MM.1S (cell line): ENCODE measurements at regions not wholly inside any gene's neighbourhood (a gene's known extent, or its start where the extent isn't known, plus 50 kb on each side); places are given as distances from the start of the nearest gene placed in this dataset.

Source experiments
- DNase-seq: peaks from one replicate; pipeline ENCODE4 v3.0.0-alpha.2; 2015
- H2AFZ ChIP-seq: fragments of 300-600 bp; sonication (generic); 2 replicates; pipeline ENCODE4 v1.6.0; 2016; ENCODE audit warnings: antibody characterized with exemption, low read length
- H3F3A ChIP-seq: fragments of 300-600 bp; sonication (generic); 2 replicates; pipeline ENCODE4 v1.6.1; 2016; ENCODE audit warnings: mild to moderate bottlenecking, antibody characterized with exemption, low read length, moderate library complexity, mixed read lengths; ENCODE audit not compliant: insufficient read depth
- H3K27ac ChIP-seq: fragments of 300-600 bp; sonication (generic); 2 replicates; pipeline ENCODE4 v1.5.1; 2016; ENCODE audit warnings: mild to moderate bottlenecking, low read length
- H3K27me3 ChIP-seq: fragments of 300-600 bp; sonication (generic); replicated peaks from 2 replicates; pipeline ENCODE4 v1.6.0; 2016; ENCODE audit warnings: low read length; ENCODE audit not compliant: insufficient read depth
- H3K36me3 ChIP-seq: fragments of 300-600 bp; sonication (generic); replicated peaks from 2 replicates; pipeline ENCODE4 v1.6.1; 2016; ENCODE audit warnings: mild to moderate bottlenecking, low read length, mixed read lengths; ENCODE audit not compliant: insufficient read depth
- H3K4me1 ChIP-seq: fragments of 300-600 bp; sonication (generic); 2 replicates; pipeline ENCODE4 v1.6.1; 2016; ENCODE audit warnings: low read length, mixed read lengths
- H3K4me2 ChIP-seq: fragments of 300-600 bp; sonication (generic); 2 replicates; pipeline ENCODE4 v1.6.0; 2016; ENCODE audit warnings: low read depth, low read length
- H3K4me3 ChIP-seq: fragments of 300-600 bp; sonication (generic); 2 replicates; pipeline ENCODE4 v1.5.1; 2016; ENCODE audit warnings: low read length, mixed read lengths
- H3K79me2 ChIP-seq: fragments of 300-600 bp; sonication (generic); 2 replicates; pipeline ENCODE4 v1.6.1; 2016; ENCODE audit warnings: mixed run types, low read length, mixed read lengths
- H3K9ac ChIP-seq: fragments of 300-600 bp; sonication (generic); 2 replicates; pipeline ENCODE4 v1.6.1; 2016; ENCODE audit warnings: low read length, mixed read lengths
- H3K9me2 ChIP-seq: fragments of 300-600 bp; sonication (generic); replicated peaks from 2 replicates; pipeline ENCODE4 v1.6.1; 2016; ENCODE audit warnings: mild to moderate bottlenecking, low read length, mixed read lengths; ENCODE audit not compliant: insufficient read depth
- H3K9me3 ChIP-seq: fragments of 300-600 bp; sonication (generic); replicated peaks from 2 replicates; pipeline ENCODE4 v1.6.1; 2016; ENCODE audit warnings: mild to moderate bottlenecking, low read length, mixed read lengths; ENCODE audit not compliant: insufficient read depth
- H4K20me1 ChIP-seq: fragments of 300-600 bp; sonication (generic); 2 replicates; pipeline ENCODE4 v1.6.1; 2016; ENCODE audit warnings: mild to moderate bottlenecking, low read length, moderate library complexity, mixed read lengths; ENCODE audit not compliant: insufficient read depth
- CTCF ChIP-seq: fragments of 300-600 bp; sonication (generic); IDR thresholded peaks from 2 replicates; pipeline ENCODE4 v1.5.1; 2016; ENCODE audit warnings: antibody characterized with exemption, low read length, mixed read lengths
- EZH2 ChIP-seq: fragments of 300-600 bp; sonication (generic); optimal IDR thresholded peaks from 2 replicates; pipeline ENCODE3; 2017; ENCODE audit warnings: low read depth, mild to moderate bottlenecking, antibody characterized with exemption, low read length, mixed read lengths
- EZH2phosphoT487 ChIP-seq: fragments of 300-600 bp; sonication (generic); IDR thresholded peaks from 2 replicates; pipeline ENCODE4 v1.6.1; 2018; ENCODE audit warnings: antibody characterized with exemption, low read length

DNA sequence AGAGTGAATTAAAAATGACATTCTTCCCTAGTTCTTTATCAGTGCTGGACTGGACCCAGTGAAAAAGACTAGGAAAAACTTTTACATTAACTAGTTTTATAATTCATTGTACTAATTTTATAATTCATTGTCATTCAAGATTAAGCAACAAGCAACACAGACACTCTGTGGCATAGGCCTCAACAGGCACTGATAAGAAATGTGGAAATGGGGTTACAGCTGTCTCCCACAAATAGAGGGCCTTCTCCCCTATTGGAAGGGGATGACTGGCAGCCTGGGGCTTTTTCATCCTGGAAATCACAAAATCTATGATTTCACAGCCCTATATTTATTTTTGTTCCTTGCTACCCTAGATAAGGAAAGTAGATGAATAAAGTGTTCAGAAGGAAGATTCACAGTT lies 370.6 kb downstream of the GBE1 start:
- no peaks in the 10 kb centered on the region for H3K27me3 ChIP-seq
- H3K79me2 ChIP-seq: no peaks in the 10 kb centered on the region
- H3K4me1 ChIP-seq: no peaks in the 10 kb centered on the region
- no peak overlapping the region for H2AFZ ChIP-seq
- H3K27ac ChIP-seq: no peak overlapping the region
- H3K9ac ChIP-seq: no peak overlapping the region
- H3K4me2 ChIP-seq: no peak overlapping the region
- DNase-seq: no peak
- H4K20me1 ChIP-seq: no peaks in the 10 kb centered on the region
- H3K4me3 ChIP-seq: no peak overlapping the region
- TF ChIP-seq CTCF (no peak), EZH2phosphoT487 (no peak), EZH2 (no peak)
- H3K9me2 ChIP-seq: no peaks in the 10 kb centered on the region
- H3K36me3 ChIP-seq: no peaks in the 10 kb centered on the region
- no peaks in the 10 kb centered on the region for H3K9me3 ChIP-seq
- H3F3A ChIP-seq: no peaks in the 10 kb centered on the region

GRCh38 chr3:81388191-81388590 lies 373.3 kb downstream of the GBE1 start:
- no peaks in the 10 kb centered on the region for H3F3A ChIP-seq
- no peak overlapping the region for H3K4me2 ChIP-seq
- no peak overlapping the region for H2AFZ ChIP-seq
- no peaks in the 10 kb centered on the region for H3K9me3 ChIP-seq
- H3K79me2 ChIP-seq: no peaks in the 10 kb centered on the region
- no peak for DNase-seq
- H3K4me3 ChIP-seq: no peak overlapping the region
- H3K27ac ChIP-seq: no peak overlapping the region
- H3K27me3 ChIP-seq: no peaks in the 10 kb centered on the region
- no peaks in the 10 kb centered on the region for H3K9me2 ChIP-seq
- H4K20me1 ChIP-seq: no peaks in the 10 kb centered on the region
- no peaks in the 10 kb centered on the region for H3K36me3 ChIP-seq
- H3K9ac ChIP-seq: no peak overlapping the region
- no peak for TF ChIP-seq EZH2phosphoT487
- no peak for TF ChIP-seq EZH2
- TF ChIP-seq CTCF: no peak
- no peaks in the 10 kb centered on the region for H3K4me1 ChIP-seq

- no peak overlapping the region for H2AFZ ChIP-seq
- H3K27me3 ChIP-seq: no peaks in the 10 kb centered on the region
- no peaks in the 10 kb centered on the region for H3K9me2 ChIP-seq
- no peak overlapping the region for H3K27ac ChIP-seq
- H3F3A ChIP-seq: no peaks in the 10 kb centered on the region
- no peaks in the 10 kb centered on the region for H3K9me3 ChIP-seq
- H3K4me1 ChIP-seq: no peaks in the 10 kb centered on the region
- TF ChIP-seq CTCF (no peak), EZH2 (no peak), EZH2phosphoT487 (no peak)
- no peak overlapping the region for H3K4me3 ChIP-seq
- H4K20me1 ChIP-seq: no peaks in the 10 kb centered on the region
- no peak for DNase-seq
- H3K9ac ChIP-seq: no peak overlapping the region
- no peaks in the 10 kb centered on the region for H3K36me3 ChIP-seq
- H3K4me2 ChIP-seq: no peak overlapping the region
- H3K79me2 ChIP-seq: no peaks in the 10 kb centered on the region
Observed at GRCh38 chr3:81382470-81382869, 379.0 kb downstream of the GBE1 start.

- Histone ChIP-seq H3K27ac (no peak overlapping the region), H3K4me1 (no peaks in the 10 kb centered on the region), H3K79me2 (no peaks in the 10 kb centered on the region), H3K27me3 (no peaks in the 10 kb centered on the region), H3K36me3 (no peaks in the 10 kb centered on the region), H3K4me2 (no peak overlapping the region), H3K4me3 (no peak overlapping the region), H3K9ac (no peak overlapping the region), H4K20me1 (no peaks in the 10 kb centered on the region), H2AFZ (no peak overlapping the region), H3K9me2 (no peaks in the 10 kb centered on the region), H3K9me3 (no peaks in the 10 kb centered on the region), H3F3A (no peaks in the 10 kb centered on the region)
- TF ChIP-seq CTCF (no peak), EZH2phosphoT487 (no peak), EZH2 (no peak)
- DNase-seq: no peak
Observed at GRCh38 chr3:81380234-81380633, 381.2 kb downstream of the GBE1 start.
